ENCODE measurements at regions not wholly inside any gene's neighbourhood (a gene's known extent, or its start where the extent isn't known, plus 50 kb on each side); places are given as distances from the start of the nearest gene placed in this dataset.

GRCh38 chr5:120017513-120017912 lies 388.2 kb downstream of the FAM170A start:
- TF ChIP-seq CTCF (conservative IDR thresholded peaks at IDR 0.05; ENCODE audit: low read length) (no peak), EZH2phosphoT487 (IDR thresholded peaks at IDR 0.05; ENCODE audit: borderline replicate concordance, low read depth, low read length) (no peak)

Data from OCI-LY7 (cell line).